Cardiac septum (tissue), 1 donor: ENCODE measurements at regions not wholly inside any gene's neighbourhood (a gene's known extent, or its start where the extent isn't known, plus 50 kb on each side); places are given as distances from the start of the nearest gene placed in this dataset.
"Not testable (repeated sequence)": the region's sequence is repeated elsewhere in the genome, so short reads cannot be mapped to it uniquely, and the experiment has no call there.

Source experiments
- DNase-seq: peaks from one replicate; pipeline ENCODE4 v3.0.0-alpha.2; 2020; ENCODE audit warnings: low spot score
- intact Hi-C: fragments of 100-400 bp; cut with DNase I; formaldehyde crosslinking; loops from one replicate; pipeline ENCODE4 v1.14.0; 2022
- donor health status: DM: no; HTN: no; CAD: no.

GRCh38 chr4:3374011-3374645 lies 67.6 kb upstream of the HGFAC start:
- DNase-seq = no peak
- intact Hi-C loops = no loop called here

- intact Hi-C loops = no loop called here
- DNase-seq = no peak
Measured at GRCh38 chr4:3374667-3375066, 67.1 kb upstream of the HGFAC start.

DNA sequence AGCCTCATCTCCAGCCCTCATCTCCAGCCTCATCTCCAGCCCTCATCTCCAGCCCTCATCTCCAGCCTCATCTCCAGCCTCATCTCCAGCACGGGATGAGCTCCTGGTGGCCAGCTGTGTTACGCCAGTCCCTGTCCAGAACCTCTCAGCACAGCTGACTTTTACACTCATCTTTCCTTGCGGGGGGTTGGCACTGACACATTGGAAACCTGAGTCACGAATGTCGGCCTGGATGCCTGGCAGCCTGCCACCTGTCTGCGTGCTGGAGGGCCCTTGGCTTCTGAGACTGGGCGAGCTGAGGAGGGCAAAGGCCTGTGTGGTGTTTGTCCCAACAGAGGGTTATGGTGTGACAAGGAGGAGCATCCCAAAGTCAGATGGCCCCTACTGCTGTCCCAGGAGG lies 66.1 kb upstream of the HGFAC start:
- intact Hi-C loops = no loop called here
- DNase-seq = no peak

DNA sequence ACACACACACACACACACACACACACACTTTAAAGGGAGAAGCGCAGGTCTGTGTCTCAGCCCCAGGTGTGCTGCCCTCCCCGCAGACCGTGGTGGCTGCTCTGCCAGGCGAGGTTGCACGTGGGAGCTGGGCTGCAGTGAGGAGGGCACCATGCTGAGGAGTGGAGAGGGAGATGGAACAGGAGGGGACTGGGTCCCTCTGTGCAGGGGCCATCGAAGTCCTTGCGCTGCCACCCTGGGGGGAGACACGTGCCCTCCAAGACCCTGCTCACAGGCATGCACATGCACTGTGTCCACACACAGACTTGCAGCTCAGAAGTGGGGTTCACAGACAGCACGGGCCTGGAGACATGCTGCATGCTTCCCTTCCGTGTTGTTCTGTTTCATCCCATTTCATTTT lies 65.5 kb upstream of the HGFAC start:
- intact Hi-C loops = no loop called here
- DNase-seq = no peak

DNA sequence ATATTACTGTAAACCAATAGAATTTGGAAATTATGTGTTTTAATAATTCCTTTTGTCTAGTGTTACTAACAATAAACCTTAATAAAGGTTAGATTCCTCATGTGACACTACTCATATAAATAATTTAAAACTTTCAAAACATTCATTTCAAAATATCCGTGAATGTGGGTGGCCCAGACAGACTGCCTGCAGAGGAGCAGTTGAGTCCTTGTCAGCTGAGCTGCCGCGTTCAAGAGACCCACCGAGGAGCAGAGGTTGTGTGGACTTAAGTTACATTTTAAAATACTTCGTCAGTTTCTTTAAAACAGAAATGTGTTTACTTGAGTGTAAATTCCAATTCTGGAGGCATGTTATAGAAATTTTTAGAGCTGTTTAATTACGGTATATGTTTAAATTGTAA lies 64.2 kb upstream of the HGFAC start:
- intact Hi-C loops = no loop called here
- no peak for DNase-seq

- DNase-seq, intact Hi-C loops: not testable (repeated sequence)
Measured at GRCh38 chr4:3380336-3380735, 61.4 kb upstream of the HGFAC start.

GRCh38 chr4:3381208-3381607 lies 60.6 kb upstream of the HGFAC start:
- intact Hi-C loops, DNase-seq: not testable (repeated sequence)

DNA sequence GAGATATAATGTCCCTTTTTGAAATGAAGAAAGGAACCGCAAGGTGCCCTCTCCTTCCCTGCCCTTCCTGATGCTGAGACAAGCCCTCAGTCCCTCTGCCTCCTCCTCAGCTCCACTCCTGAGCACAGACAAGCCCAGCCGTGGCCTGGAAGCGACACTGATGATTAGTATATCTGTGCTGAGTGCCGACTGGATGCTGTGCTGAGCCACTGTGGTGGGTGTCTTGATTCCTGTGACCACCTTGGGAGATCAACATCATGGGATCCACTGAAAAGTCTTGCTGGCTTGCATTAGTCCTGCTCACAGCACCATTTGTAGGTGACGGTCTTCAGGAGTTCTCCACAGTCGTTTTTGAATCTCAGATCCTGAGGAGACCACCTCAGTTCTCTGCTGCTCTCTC lies 59.5 kb upstream of the HGFAC start:
- no peak for DNase-seq
- intact Hi-C loops = no loop called here

DNA sequence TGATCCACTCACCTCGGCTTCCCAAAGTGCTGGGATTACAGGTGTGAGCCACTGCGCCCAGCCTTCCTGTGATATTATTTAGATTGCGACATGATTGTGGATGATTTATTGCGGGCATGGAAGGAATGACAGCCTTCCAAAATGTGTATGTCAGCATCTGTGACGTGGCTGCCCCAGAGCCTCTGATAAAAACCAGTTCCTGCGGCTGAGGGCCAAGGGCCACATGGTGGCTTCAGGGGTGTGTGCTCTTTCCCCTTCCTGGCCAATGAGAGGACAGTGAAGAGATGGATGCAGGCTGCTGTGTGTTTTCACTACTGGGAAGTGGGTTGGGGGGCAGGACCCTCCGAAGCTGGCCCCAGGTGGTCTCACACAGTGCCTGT lies 57.4 kb upstream of the HGFAC start:
- intact Hi-C loops = no loop called here
- DNase-seq = no peak

DNA sequence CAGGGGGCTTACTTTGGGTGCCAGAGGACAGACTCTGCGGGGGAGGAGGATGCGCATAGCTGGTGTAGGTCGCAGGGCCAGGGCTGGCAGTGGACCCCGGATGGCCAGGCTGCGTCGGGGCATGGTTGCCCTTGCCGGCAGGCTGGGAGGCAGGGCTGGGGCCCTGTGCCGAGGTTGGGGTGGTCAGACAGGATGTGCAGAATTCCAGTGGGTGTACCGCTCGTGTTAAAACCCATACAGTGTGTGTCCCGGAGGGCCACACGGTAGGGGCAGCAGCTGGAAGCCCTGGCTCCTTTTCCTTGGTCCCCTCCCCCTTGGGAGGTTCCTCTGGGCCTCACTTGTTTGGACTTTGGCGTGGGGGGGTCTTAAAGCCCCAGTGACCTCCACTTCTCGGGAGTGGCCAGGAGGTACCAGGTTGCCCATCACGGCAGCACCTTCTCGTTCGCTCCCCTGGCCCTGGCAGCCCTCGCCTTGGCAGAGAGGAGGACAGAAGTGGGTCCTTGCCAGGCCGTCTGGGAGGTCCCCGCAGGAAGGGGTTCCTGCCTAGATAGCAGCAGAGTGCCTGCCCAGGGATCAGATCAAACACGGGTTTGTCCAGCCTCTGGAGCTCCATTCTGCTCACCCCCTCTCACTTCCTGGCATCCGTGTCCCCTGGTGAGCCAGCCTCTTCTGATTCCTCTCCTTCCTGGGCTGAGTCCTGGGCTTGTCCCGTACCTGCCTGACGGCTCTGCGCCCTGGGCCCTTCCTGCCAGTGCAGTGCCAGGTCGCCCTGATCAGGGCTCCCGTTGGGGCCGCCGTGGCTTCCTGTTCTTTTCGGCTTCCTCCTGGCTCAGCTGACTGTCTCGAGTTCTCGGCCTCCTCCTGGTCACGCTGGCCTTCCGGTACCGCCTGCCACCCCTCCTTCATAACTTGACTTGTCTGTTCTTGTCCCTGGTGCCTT lies 56.7 kb upstream of the HGFAC start:
- intact Hi-C loops = no loop called here
- no peak for DNase-seq

DNA sequence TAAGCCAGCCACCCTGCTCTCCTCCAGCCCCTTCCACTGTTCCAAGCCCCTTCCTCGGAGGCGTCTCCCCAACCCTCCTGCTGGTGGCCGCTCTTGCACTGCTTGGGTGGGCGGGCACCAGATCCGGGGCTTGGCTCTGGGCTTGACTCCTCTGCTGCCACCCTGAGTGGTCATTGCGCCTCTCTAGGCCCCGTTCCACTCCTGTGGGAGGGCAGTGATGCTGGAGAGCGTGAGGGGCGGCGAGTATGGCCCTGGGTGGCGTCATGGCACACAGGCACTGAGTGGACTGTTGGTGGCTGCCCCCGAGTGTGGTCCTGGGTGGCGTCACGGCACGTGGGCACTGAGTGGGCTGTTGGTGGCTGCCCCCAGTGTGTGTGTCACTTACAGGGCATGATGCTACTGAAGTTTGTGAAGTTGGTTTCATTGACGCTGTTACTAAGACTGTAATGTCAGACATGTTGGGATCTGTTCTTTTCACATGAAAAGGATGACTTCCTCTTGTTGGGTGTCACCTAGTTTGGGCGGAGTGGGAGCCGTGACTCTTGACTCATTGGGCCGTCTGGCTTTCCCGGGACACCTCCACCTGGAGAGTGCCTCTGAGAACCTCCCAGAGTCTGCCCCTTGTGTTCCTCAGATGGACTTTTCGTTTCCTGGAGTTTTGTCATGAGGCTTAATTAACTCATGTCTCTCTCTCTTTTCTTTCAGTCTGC lies 55.9 kb upstream of the HGFAC start:
- intact Hi-C loops = no loop called here
- no peak for DNase-seq

DNA sequence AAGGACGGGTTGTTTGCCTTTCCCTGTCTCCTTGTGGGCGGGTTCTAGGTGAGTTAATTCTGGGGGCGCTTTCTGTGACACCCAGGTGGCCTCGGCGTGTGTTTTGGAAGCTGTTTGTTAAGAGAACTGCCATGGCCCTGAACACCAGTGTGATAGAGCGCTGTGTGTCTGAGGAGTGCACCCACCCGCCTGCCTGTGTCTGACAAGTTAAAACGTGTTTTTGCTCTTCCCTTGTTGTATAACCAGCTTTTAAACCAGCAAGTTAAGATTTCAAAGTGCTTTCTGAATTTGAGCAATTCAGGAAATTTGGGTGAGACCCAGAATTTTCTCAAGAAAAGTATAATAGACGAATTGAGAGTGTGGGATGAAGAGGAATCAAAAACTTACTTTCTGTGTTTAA lies 55.2 kb upstream of the HGFAC start:
- intact Hi-C loops = no loop called here
- no peak for DNase-seq

GRCh38 chr4:3387154-3387942 lies 54.4 kb upstream of the HGFAC start:
- no peak for DNase-seq
- intact Hi-C loops = no loop called here

- intact Hi-C loops = no loop called here
- peak; percentile 88 for DNase-seq
Measured at GRCh38 chr4:3387943-3388361, 53.8 kb upstream of the HGFAC start.

DNA sequence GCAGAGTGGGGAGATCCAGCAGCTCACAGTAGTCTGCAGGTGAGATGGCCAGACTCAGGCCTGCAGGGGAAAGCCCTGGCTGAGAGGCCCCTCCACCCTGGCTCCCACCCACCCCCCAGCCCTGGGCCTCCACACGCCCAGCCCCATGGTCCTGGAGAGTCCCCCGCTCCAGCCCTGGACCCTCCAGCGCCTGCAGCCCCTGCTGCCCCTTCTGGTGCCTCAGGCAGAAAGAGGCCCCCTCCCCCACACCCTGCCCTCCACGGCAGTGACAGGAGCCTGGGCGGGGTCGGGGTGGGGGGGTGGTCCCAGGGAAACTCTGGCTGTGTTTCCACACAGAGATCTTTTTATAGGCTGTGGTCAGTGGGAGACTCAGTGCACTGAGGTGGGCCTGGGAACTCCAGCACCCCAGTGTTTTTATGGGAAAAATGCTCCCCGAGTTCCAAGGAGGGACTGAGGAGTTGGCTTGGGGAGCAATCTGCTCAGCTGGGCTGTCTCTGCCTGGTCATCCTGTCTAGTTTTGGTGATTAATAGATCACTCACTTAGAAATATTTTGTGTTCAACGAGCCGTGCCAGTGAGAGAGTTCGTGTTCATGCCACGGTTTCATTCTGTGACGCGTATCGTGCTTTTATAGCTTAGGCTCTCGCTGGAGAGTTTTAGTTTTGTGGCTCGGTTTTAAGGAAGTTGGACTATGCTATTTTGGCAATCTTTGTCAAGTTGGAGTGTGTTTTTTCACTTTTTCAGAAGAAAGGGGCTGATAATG lies 53.1 kb upstream of the HGFAC start:
- DNase-seq = no peak
- intact Hi-C loops = no loop called here

DNA sequence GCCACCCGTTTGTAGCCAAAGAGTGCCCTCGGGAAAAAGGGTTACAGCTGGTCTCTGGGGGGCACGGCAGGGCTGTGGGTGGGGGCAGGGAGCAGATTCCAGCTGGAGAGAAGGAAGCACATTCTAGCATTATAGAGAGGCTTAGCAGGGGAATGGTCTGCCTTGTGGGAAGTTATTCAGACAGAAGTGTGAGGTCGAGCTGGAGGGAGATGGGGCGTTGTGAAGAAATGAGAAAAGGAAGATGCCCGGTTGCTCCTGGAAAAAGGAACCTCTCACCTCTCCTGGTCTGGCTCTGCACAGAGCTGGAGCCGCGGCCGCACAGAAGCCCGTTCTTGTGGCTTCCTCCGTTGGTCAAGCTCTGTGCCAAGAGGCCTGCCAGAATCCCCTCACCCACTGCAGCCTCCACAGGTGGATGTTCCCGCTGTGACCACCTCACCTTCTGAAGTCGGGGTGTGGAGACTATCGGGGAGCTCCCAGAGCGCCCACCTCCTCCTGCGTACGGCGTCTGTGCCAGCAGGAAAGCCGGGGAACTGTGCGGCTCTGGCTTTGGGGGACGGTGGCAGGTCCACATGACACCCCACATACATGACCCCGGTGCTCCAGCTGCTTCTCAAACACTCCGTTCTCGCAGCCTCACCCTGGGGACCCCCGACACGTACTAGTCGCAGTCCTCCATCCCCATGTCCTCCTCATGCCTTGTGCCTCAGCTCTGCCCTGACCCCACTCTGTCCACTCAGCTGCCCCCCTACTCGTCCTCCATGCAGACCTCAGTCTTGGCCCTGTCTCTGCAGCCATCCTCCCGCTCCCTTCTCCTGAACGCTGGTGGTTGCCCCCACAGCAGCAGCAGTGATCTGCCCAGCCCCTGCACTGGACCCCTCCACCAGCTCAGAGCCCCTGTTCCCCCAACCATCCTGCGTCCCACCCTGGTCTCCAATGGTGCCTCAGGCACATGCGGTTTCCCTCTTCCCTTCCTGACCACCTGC lies 52.2 kb upstream of the HGFAC start:
- no peak for DNase-seq
- intact Hi-C loops = no loop called here

DNA sequence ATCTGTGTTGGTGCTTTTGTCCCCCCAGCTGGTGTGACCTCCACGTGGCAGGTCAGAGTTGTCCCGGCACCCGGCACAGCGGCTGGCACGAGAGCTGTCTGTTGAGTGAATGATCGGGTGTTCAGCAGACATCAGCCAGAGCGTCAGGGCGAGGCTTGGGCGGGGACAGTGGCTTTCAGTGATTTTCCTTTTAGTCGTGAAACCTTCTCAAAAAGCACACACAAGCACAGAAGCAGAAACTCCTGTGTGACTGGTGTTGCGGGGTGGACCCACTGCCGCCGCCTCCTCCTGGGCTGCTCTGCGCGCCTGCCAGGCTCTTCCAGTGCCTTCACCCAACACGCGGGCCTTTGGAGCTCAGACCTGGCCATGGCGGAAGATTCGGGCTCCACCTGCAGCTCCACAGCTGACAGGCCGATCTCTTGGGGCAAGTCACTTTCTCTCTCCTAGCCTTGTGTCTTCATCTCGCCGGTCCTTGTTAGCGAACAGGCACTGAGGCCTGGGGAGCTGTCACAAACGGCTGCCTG lies 51.4 kb upstream of the HGFAC start:
- intact Hi-C loops = no loop called here
- no peak for DNase-seq

DNA sequence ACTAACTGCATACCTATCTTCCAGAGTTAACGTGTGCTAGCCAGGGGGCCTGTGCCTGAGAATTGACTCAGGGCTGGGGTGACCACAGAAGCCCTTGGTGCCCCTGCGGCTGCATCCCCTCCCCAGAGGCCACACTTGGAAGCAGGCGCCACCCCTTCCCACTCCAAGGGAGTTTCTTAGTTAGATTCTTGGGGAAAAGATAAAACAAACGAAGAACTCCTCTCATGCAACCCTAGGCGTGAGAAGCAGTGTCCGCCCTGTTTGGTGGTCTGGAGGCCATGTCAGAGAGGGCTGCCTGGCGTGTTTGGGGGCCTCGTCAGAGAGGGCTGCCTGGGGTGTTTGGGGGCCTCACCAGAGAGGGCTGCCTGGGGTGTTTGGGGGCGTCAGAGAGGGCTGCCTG lies 50.3 kb upstream of the HGFAC start:
- DNase-seq = peak; percentile 72
- intact Hi-C loops = no loop called here
